H1 (cell line): ENCODE measurements at regions not wholly inside any gene's neighbourhood (a gene's known extent, or its start where the extent isn't known, plus 50 kb on each side); places are given as distances from the start of the nearest gene placed in this dataset.

ENCODE experiments used
- CTCF ChIA-PET: fragments of 300-600 bp; sonication (Branson Sonifier 250); formaldehyde crosslinking; loops from one replicate; lab custom pipeline; 2021; ENCODE audit not compliant: partially characterized antibody; lab: Charles Lee
- POLR2A ChIA-PET: fragments of 300-600 bp; sonication (Branson Sonifier 250); formaldehyde crosslinking; loops from one replicate; lab custom pipeline; 2021; ENCODE audit warnings: inconsistent platforms; ENCODE audit not compliant: partially characterized antibody; lab: Charles Lee
- DNase-seq, 2 experiments: peaks; one replicate each; pipeline versions ENCODE4 v3.0.0 to v3.0.0-alpha.2; 2010 to 2022; ENCODE audit warnings: low spot score in 2 of 2, low read depth in 1 of 2, mixed read lengths in 1 of 2
- FAIRE-seq: peaks from 2 replicates; lab custom pipeline; 2011; peaks lifted over from hg19 to GRCh38; lab: Jason Lieb, UNC
- H2AFZ ChIP-seq: 2 replicates; pipeline ENCODE4 v1.8.1; 2012; ENCODE audit warnings: low read length, inconsistent platforms
- H2AK5ac ChIP-seq: 2 replicates; pipeline ENCODE4 v1.6.1; 2013; ENCODE audit warnings: low read depth, low read length
- H2BK120ac ChIP-seq: replicated peaks from 2 replicates; pipeline ENCODE3; 2013; ENCODE audit warnings: low read depth, low read length, inconsistent platforms
- H2BK12ac ChIP-seq: 2 replicates; pipeline ENCODE4 v1.6.1; 2013; ENCODE audit warnings: low read depth, low read length
- H2BK15ac ChIP-seq: 2 replicates; pipeline ENCODE4 v1.6.1; 2013; ENCODE audit warnings: low read length
- H2BK20ac ChIP-seq: 2 replicates; pipeline ENCODE4 v1.6.1; 2013; ENCODE audit warnings: low read length
- H2BK5ac ChIP-seq: 2 replicates; pipeline ENCODE4 v1.6.1; 2013; ENCODE audit warnings: low read depth, low read length
- H3K14ac ChIP-seq: 2 replicates; pipeline ENCODE4 v1.6.1; 2013; ENCODE audit warnings: inconsistent platforms; ENCODE audit not compliant: insufficient read length
- H3K18ac ChIP-seq: 2 replicates; pipeline ENCODE4 v1.6.1; 2013; ENCODE audit warnings: low read length; ENCODE audit errors: extremely low read depth
- H3K23ac ChIP-seq: 2 replicates; pipeline ENCODE4 v1.6.1; 2013; ENCODE audit warnings: inconsistent platforms; ENCODE audit not compliant: insufficient read length
- H3K23me2 ChIP-seq: 2 replicates; pipeline ENCODE4 v1.6.1; 2013; ENCODE audit warnings: low read depth, low read length
- H3K27ac ChIP-seq: 2 replicates; pipeline ENCODE4 v1.6.1; 2011; ENCODE audit warnings: low read depth, low read length, inconsistent platforms
- H3K27me3 ChIP-seq, 4 experiments: replicated peaks in 1 of 4; 1 replicate in 1 of 4; 2 replicates in 3 of 4; pipeline versions ENCODE4 v1.6.1 to v1.8.1; 2011 to 2013; ENCODE audit warnings: low read length in 3 of 4, mild to moderate bottlenecking in 3 of 4, inconsistent platforms in 2 of 4, mixed read lengths in 2 of 4, moderate library complexity in 1 of 4; ENCODE audit not compliant: control insufficient read depth in 3 of 4, insufficient read depth in 3 of 4; ENCODE audit errors: extremely low read depth in 1 of 4
- H3K36me3 ChIP-seq, 4 experiments: 2 replicates each; pipeline versions ENCODE4 v1.6.1 to v1.8.1; 2011 to 2013; ENCODE audit warnings: mild to moderate bottlenecking in 4 of 4, low read length in 3 of 4, moderate library complexity in 2 of 4, control low read depth in 1 of 4, inconsistent platforms in 1 of 4; ENCODE audit not compliant: insufficient read depth in 4 of 4, control insufficient read depth in 2 of 4
- H3K4ac ChIP-seq: replicated peaks from 2 replicates; pipeline ENCODE3; 2013; ENCODE audit warnings: low read length, low read depth, mixed read lengths, inconsistent platforms; ENCODE audit not compliant: insufficient read length
- H3K4me1 ChIP-seq, 4 experiments: replicated peaks in 1 of 4; 1 replicate in 1 of 4; 2 replicates in 3 of 4; pipeline versions ENCODE4 v1.6.1 to v1.8.1; 2011 to 2013; ENCODE audit warnings: low read length in 3 of 4, inconsistent platforms in 2 of 4, mixed read lengths in 1 of 4; ENCODE audit not compliant: insufficient read depth in 4 of 4, control insufficient read depth in 3 of 4
- H3K4me2 ChIP-seq, 2 experiments: 2 replicates each; pipeline versions ENCODE4 v1.6.1 to v1.8.1; 2011 to 2013; ENCODE audit warnings: low read depth in 2 of 2, low read length in 2 of 2, control low read depth in 1 of 2, inconsistent platforms in 1 of 2, mild to moderate bottlenecking in 1 of 2; ENCODE audit not compliant: insufficient read depth in 1 of 2
- H3K4me3 ChIP-seq, 4 experiments: fragments of 200-600, 300-600 bp in 1 of 4; sonication (generic), shearing (Covaris generic), sonication (Bioruptor Twin) in 1 of 4; 2 replicates each; pipeline versions ENCODE4 v1.5.1 to v1.8.1; 2011 to 2016; ENCODE audit warnings: low read length in 4 of 4, low read depth in 3 of 4, control low read depth in 2 of 4, inconsistent platforms in 2 of 4, mild to moderate bottlenecking in 2 of 4, mixed read lengths in 1 of 4, moderate library complexity in 1 of 4; ENCODE audit not compliant: insufficient read depth in 2 of 4; ENCODE audit errors: extremely low read depth in 1 of 4
- H3K56ac ChIP-seq: replicated peaks from 2 replicates; pipeline ENCODE3; 2013; ENCODE audit warnings: low read depth, mild to moderate bottlenecking, mixed read lengths, low read length, inconsistent platforms; ENCODE audit not compliant: insufficient read length
- H3K79me1 ChIP-seq: 2 replicates; pipeline ENCODE4 v1.6.1; 2013; ENCODE audit warnings: low read depth, low read length, control low read depth
- H3K79me2 ChIP-seq, 2 experiments: 2 replicates each; pipeline versions ENCODE4 v1.6.1 to v1.8.1; 2012 to 2013; ENCODE audit warnings: low read length in 2 of 2, mild to moderate bottlenecking in 2 of 2, inconsistent platforms in 1 of 2; ENCODE audit not compliant: insufficient read depth in 2 of 2, control insufficient read depth in 1 of 2
- H3K9ac ChIP-seq, 4 experiments: replicated peaks in 1 of 4; 1 replicate in 1 of 4; 2 replicates in 3 of 4; pipeline versions ENCODE4 v1.6.1 to v1.8.1; 2011 to 2013; ENCODE audit warnings: low read depth in 3 of 4, low read length in 3 of 4, control low read depth in 2 of 4, mild to moderate bottlenecking in 2 of 4, moderate library complexity in 2 of 4, inconsistent platforms in 1 of 4; ENCODE audit errors: extremely low read depth in 1 of 4
- H3K9me3 ChIP-seq, 2 experiments: 2 replicates each; pipeline versions ENCODE4 v1.6.1 to v1.8.1; 2012 to 2013; ENCODE audit warnings: mild to moderate bottlenecking in 2 of 2, moderate library complexity in 2 of 2, control low read depth in 1 of 2, inconsistent platforms in 1 of 2, low read depth in 1 of 2, low read length in 1 of 2, mixed read lengths in 1 of 2; ENCODE audit not compliant: insufficient read depth in 2 of 2
- H4K20me1 ChIP-seq, 2 experiments: replicated peaks in 1 of 2; 2 replicates each; pipeline versions ENCODE3 to v1.8.1; 2011 to 2013; ENCODE audit warnings: inconsistent platforms in 2 of 2, low read length in 2 of 2, mild to moderate bottlenecking in 1 of 2; ENCODE audit not compliant: insufficient read depth in 2 of 2, control insufficient read depth in 1 of 2
- H4K5ac ChIP-seq: 2 replicates; pipeline ENCODE4 v1.6.1; 2013; ENCODE audit warnings: low read length, low read depth, mixed read lengths, inconsistent platforms; ENCODE audit not compliant: insufficient read length
- H4K8ac ChIP-seq: 2 replicates; pipeline ENCODE4 v1.8.0; 2013; ENCODE audit warnings: mild to moderate bottlenecking, moderate library complexity, low read length, inconsistent platforms; ENCODE audit not compliant: insufficient read depth; ENCODE audit errors: extremely low read depth
- H4K91ac ChIP-seq: replicated peaks from 2 replicates; pipeline ENCODE3; 2013; ENCODE audit warnings: low read length, mixed read lengths, inconsistent platforms; ENCODE audit not compliant: insufficient read length
- CHD2 ChIP-seq: IDR thresholded peaks from 2 replicates; pipeline ENCODE4 v1.6.1; 2012; ENCODE audit warnings: low read length, improper control_type of control experiment
- POU5F1 ChIP-seq: IDR thresholded peaks from 2 replicates; pipeline ENCODE4 v1.6.1; 2011; ENCODE audit warnings: low read depth, mild to moderate bottlenecking, low read length, moderate library complexity
- RBBP5 ChIP-seq: IDR thresholded peaks from 2 replicates; pipeline ENCODE4 v1.7.1; 2012; ENCODE audit warnings: low read depth, mild to moderate bottlenecking, inconsistent platforms, low read length, moderate library complexity, borderline replicate concordance
- WGBS, 2 experiments: shearing (Covaris generic) in 1 of 2; methylation state at CpG; one replicate each; pipeline versions ENCODE4 v1.1.6 to v1.1.7; 2013 to 2015; ENCODE audit warnings: low lambda C conversion rate in 2 of 2, mixed read lengths in 2 of 2, inconsistent platforms in 1 of 2, low coverage in 1 of 2, missing lambda C conversion rate in 1 of 2; ENCODE audit not compliant: insufficient replicate concordance in 2 of 2, insufficient coverage in 1 of 2, insufficient read length in 1 of 2; ENCODE audit errors: extremely low coverage in 1 of 2, missing lambda C conversion rate in 1 of 2; 5-methylcytosine and 5-hydroxymethylcytosine counted together

- Histone ChIP-seq H3K18ac (no peak overlapping the region), H3K4me1 (peaks cover 0 to 6% (median 1%) of the 10 kb centered on the region in 4 experiments; a peak in 3 of 7 replicates), H3K4ac (no peak overlapping the region), H4K5ac (no peak overlapping the region), H3K23ac (no peak overlapping the region), H3K79me1 (no peaks in the 10 kb centered on the region), H3K27ac (no peak overlapping the region), H3K36me3 (no peaks in the 10 kb centered on the region), H4K20me1 (no peaks in the 10 kb centered on the region), H2BK15ac (no peak overlapping the region), H3K27me3 (no peaks in the 10 kb centered on the region; a peak in 1 of 7 replicates), H2BK20ac (no peak overlapping the region), H3K14ac (no peak overlapping the region), H2AFZ (no peak overlapping the region), H3K9ac (no peak overlapping the region), H3K4me3 (no peak overlapping the region), H2BK120ac (no peak overlapping the region), H4K91ac (no peak overlapping the region), H3K4me2 (no peak overlapping the region), H2BK5ac (no peak overlapping the region), H2AK5ac (no peak overlapping the region), H3K56ac (no peak overlapping the region), H3K9me3 (peaks cover 3 to 7% of the 10 kb centered on the region in 2 experiments; a peak in 1 of 4 replicates), H2BK12ac (no peak overlapping the region), H3K79me2 (no peaks in the 10 kb centered on the region), H4K8ac (no peak overlapping the region), H3K23me2 (no peaks in the 10 kb centered on the region; the same call in 1 of the 2 replicates)
- DNase-seq (no peak), FAIRE-seq (no peak)
- WGBS, 2 experiments, result 89% methylated on average over 10 of the region's 10 CpGs; no CpG with 5 or more reads in 1 of the 2 experiments
- no peak for TF ChIP-seq CHD2
- TF ChIP-seq POU5F1, result no peak
- TF ChIP-seq RBBP5, result no peak
- POLR2A ChIA-PET, result no interaction called here
- CTCF ChIA-PET, result interaction anchor here (1.3 to 1.5 kb wide), 2 partner anchors 13 to 43 kb away, joined by 4 read pairs; no protein-coding TSS in a partner anchor
These were observed 430.6 kb upstream of the KAZN start for GRCh38 chr1:14167884-14168283.
